Urinary bladder (tissue), 3 donors: ENCODE measurements at regions not wholly inside any gene's neighbourhood (a gene's known extent, or its start where the extent isn't known, plus 50 kb on each side); places are given as distances from the start of the nearest gene placed in this dataset.
"Not testable (repeated sequence)": the region's sequence is repeated elsewhere in the genome, so short reads cannot be mapped to it uniquely, and the experiment has no call there.

ENCODE experiments used
- DNase-seq: peaks from one replicate; pipeline ENCODE4 v3.0.0-alpha.2; 2015; ENCODE audit errors: extremely low spot score
- H3K27ac ChIP-seq: one replicate; pipeline ENCODE4 v1.5.1; 2013; ENCODE audit warnings: low read depth, mild to moderate bottlenecking, moderate library complexity
- H3K36me3 ChIP-seq: one replicate; pipeline ENCODE4 v1.6.1; 2013; ENCODE audit warnings: mild to moderate bottlenecking, moderate library complexity; ENCODE audit not compliant: insufficient read depth
- H3K4me1 ChIP-seq: one replicate; pipeline ENCODE4 v1.6.1; 2013; ENCODE audit warnings: mild to moderate bottlenecking, moderate library complexity; ENCODE audit not compliant: insufficient read depth
- H3K4me3 ChIP-seq: one replicate; pipeline ENCODE4 v1.5.1; 2013; ENCODE audit warnings: low read depth, low read length
- WGBS: extraction: QIAGEN DNeasy Blood & Tissue Kit; methylation state at CpG from one replicate; pipeline ENCODE4 v1.1.7; 2013; 5-methylcytosine and 5-hydroxymethylcytosine counted together
- donor health status: healthy with polysubstance abuse.
- donor health status: healthy.

DNA sequence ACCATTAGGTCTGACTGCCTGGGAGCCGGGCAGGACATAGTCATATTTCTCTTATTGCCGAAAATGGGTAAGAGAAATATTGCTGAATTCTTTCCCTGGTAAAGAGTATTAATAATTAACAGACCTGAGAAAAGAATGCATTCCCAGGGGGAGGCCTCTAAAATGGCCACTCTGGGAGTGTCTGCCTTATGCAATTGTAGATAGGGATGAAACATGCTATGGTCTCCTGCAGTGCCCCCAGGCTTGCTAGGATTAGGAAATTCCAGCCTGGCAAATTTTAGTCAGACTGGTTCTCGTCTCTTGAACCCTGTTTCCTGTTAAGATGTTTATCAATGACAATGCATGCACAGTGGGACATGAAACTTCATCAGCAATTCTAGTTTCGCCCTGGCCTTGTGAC lies 975.7 kb downstream of the TBC1D32 start:
- DNase-seq, H3K27ac ChIP-seq, H3K4me1 ChIP-seq, H3K36me3 ChIP-seq, H3K4me3 ChIP-seq: not testable (repeated sequence)
- 88% methylated on average over 4 of the region's 4 CpGs for WGBS

DNA sequence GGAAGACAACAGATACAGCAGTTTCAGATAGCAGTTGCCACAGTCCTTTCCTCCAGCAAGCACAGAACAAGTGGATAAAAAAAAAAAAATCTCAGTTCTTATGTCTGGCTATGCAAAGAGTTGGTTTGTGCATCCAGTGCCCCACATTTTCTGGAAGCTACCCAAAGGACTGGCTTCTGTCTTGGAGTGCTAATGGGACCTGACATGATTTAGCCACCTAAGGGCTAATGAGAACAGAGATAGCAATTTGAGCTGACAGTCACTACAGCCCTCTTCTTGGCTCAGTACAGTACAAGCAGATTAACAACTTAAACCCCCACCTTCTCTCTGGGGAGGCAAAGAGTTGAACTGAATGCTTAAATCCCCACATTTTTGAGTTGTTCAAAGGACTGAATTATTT lies 976.8 kb downstream of the TBC1D32 start:
- no peak for DNase-seq
- Histone ChIP-seq H3K27ac (no peak overlapping the region), H3K4me3 (no peak overlapping the region), H3K36me3 (peaks cover 2% of the 10 kb centered on the region), H3K4me1 (no peaks in the 10 kb centered on the region)

DNA sequence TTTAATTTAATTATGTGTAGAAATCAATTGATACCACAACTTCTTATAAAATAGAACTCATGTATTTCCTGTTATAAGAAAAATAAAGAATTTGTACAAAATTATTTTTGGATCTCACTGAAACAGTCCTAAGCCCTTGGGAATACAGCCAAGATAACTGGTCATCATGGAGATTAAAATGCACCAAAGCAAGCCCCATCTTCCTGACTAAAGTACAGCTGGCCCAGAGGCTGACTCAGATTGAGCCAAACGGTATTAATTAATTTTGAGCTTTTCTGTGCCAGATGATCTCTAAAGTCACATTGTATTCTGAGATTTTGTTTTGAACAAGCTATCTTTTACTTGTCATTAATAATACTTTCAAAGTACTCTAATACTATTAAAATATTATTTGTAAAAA lies 978.5 kb downstream of the TBC1D32 start:
- Histone ChIP-seq H3K4me3 (no peak overlapping the region), H3K4me1 (no peaks in the 10 kb centered on the region), H3K27ac (no peak overlapping the region), H3K36me3 (peaks cover 2% of the 10 kb centered on the region)
- no peak for DNase-seq
- WGBS = 36% methylated on average over 1 of the region's 1 CpG

DNA sequence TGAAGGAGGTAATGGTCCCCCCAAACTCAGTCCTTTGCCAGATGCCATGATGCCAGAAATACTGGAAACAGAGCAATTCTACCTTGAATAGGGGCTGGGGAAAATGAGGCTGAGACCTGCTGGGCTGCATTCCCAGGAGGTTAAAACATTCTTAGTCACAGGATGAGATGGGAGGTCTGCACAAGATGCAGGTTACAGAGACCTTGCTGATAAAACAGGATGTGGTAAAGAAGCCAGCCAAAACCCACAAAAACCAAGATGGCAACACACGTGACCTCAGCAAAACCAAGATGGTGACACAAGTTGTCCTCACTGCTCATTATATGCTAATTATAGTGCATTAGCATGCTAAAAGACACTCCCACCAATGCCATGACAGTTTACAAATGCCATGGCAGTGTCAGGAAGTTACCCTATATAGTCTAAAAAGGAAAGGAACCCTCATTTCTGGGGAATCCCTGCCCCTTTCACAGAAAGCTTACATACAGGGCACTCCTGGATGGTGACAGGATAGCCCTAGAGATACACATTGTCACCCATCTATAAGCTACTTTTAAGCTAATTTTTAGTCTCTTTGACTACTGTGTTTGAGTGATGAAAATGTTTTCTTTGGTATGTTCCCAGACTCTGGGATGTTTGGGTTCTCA lies 979.7 kb downstream of the TBC1D32 start:
- Histone ChIP-seq H3K36me3 (no peaks in the 10 kb centered on the region), H3K27ac (no peak overlapping the region), H3K4me1 (no peaks in the 10 kb centered on the region), H3K4me3 (no peak overlapping the region)
- 84% methylated on average over 1 of the region's 1 CpG for WGBS
- DNase-seq = no peak

DNA sequence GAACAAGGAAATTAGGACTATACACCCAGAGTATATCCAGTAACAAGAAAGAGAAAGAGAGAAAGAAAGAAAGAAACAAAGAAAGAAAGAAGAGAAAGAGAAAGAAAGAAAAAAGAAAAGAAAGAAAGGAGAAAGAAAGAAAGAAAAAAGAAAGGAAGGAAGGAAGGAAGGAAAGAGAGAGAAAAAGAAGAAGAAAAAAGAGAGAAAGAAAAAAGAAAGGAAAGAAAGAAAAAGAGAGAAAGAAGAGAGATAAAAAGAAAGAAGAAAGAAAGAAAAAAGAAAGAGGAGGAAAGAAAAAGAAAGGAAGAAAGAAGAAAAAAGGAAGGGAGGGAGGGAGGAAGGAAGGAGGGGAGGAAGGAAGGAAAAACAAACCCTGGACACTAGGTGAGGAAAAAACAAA lies 981.8 kb downstream of the TBC1D32 start:
- H3K4me3 ChIP-seq = no peak overlapping the region
- H3K27ac ChIP-seq = no peak overlapping the region
- H3K36me3 ChIP-seq = no peaks in the 10 kb centered on the region
- H3K4me1 ChIP-seq = no peaks in the 10 kb centered on the region
- DNase-seq = no peak

DNA sequence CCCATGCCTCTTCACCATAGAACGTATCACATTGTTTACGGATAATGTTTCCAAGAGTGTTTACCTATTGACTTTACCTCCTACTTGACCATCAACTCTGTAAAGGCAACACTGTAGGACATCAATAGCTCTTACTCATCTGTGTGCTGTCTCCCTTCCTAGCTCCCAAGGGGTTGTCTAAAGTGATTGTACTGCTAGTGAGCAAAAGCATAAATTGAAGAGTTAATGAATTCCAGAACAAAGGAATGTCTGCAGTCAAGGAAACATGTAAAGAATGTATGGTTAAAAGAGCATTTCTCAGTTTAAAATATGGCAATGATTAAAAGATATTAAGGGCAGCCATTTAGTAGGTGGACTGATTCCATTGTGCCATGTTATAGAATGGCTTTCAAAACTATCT lies 985.4 kb downstream of the TBC1D32 start:
- H3K4me3 ChIP-seq = no peak overlapping the region
- no peaks in the 10 kb centered on the region for H3K36me3 ChIP-seq
- DNase-seq = no peak
- whole genome bisulfite sequencing = 96% methylated on average over 2 of the region's 2 CpGs
- no peak overlapping the region for H3K27ac ChIP-seq
- no peaks in the 10 kb centered on the region for H3K4me1 ChIP-seq

- Histone ChIP-seq H3K27ac (no peak overlapping the region), H3K4me1 (no peaks in the 10 kb centered on the region), H3K4me3 (no peak overlapping the region), H3K36me3 (no peaks in the 10 kb centered on the region)
- no peak for DNase-seq
- 80% methylated on average over 1 of the region's 1 CpG for WGBS
These were observed 979.0 kb upstream of the MAN1A1 start for GRCh38 chr6:120328521-120328920.

DNA sequence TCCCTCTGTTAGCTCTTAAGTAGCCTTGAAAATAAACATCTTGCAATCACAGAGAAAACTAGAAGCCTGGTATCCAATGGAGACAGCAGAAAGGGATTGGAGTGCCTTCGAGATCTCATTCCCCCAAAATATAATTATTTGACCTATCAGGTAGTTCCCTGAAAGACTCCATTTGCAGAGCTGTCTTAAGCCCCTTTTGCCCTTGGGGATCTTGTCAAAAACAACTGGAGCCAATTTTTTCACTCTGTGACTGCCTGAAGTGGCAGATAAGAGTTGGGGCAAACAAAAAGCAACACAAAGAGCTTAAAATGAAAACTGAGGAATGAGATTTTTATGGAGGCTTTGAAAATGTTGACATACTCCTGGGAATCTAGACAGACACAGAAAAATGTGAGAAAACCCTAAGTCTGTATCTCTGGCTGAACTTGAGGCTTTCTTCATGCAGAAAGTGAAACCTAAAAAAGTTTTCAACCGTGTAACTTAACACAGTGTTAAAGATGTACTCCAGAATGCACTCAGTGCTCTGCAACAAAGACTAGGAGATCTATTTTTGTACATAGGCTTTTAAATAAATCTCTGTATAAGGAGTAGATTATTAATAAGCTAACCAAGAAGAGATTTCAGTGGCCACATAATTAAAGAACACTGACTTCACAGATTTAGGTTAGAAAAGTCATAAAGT lies 971.1 kb upstream of the MAN1A1 start:
- H3K4me1 ChIP-seq = no peaks in the 10 kb centered on the region
- no peak overlapping the region for H3K4me3 ChIP-seq
- H3K27ac ChIP-seq = no peak overlapping the region
- H3K36me3 ChIP-seq = no peaks in the 10 kb centered on the region
- WGBS = 37% methylated on average over 2 of the region's 2 CpGs
- no peak for DNase-seq

GRCh38 chr6:120304223-120304622 lies 954.7 kb upstream of the MAN1A1 start:
- DNase-seq = no peak
- no peak overlapping the region for H3K4me3 ChIP-seq
- H3K27ac ChIP-seq = no peak overlapping the region
- no peaks in the 10 kb centered on the region for H3K4me1 ChIP-seq
- no peaks in the 10 kb centered on the region for H3K36me3 ChIP-seq
- WGBS = 85% methylated on average over 1 of the region's 1 CpG

DNA sequence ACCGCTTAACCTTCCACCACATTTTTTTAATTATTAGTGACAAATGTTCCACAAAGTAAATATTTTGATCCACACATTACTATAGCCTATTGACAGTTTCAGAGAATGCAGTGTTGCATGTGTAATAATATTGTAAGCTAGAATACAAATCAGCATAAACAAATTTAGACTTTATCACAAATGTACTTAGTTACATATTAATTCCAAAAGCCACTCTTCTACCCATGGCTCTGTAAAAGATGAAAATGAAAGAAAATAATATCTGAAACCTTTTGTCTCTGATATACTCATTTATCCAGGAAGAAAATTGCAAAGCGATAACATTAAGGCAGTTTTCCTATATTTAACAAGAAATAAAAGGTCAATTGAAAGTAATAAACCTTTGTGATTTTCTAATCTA lies 954.0 kb upstream of the MAN1A1 start:
- Histone ChIP-seq H3K4me1 (no peaks in the 10 kb centered on the region), H3K4me3 (no peak overlapping the region), H3K27ac (no peak overlapping the region), H3K36me3 (no peaks in the 10 kb centered on the region)
- WGBS = 93% methylated on average over 2 of the region's 2 CpGs
- DNase-seq = no peak

GRCh38 chr6:120302041-120302440 lies 952.5 kb upstream of the MAN1A1 start:
- Histone ChIP-seq H3K27ac (no peak overlapping the region), H3K36me3 (no peaks in the 10 kb centered on the region), H3K4me1 (no peaks in the 10 kb centered on the region), H3K4me3 (no peak overlapping the region)
- WGBS = 90% methylated on average over 2 of the region's 2 CpGs
- DNase-seq = no peak

- WGBS = 79% methylated on average over 1 of the region's 1 CpG
- DNase-seq = no peak
- Histone ChIP-seq H3K36me3 (no peaks in the 10 kb centered on the region), H3K27ac (no peak overlapping the region), H3K4me3 (no peak overlapping the region), H3K4me1 (no peaks in the 10 kb centered on the region)
These were observed 941.4 kb upstream of the MAN1A1 start for GRCh38 chr6:120290964-120291363.

GRCh38 chr6:120282005-120282404 lies 932.4 kb upstream of the MAN1A1 start:
- 97% methylated on average over 2 of the region's 2 CpGs for WGBS
- no peak overlapping the region for H3K27ac ChIP-seq
- peaks cover 2% of the 10 kb centered on the region for H3K36me3 ChIP-seq
- H3K4me1 ChIP-seq = no peaks in the 10 kb centered on the region
- H3K4me3 ChIP-seq = no peak overlapping the region
- DNase-seq = no peak

DNA sequence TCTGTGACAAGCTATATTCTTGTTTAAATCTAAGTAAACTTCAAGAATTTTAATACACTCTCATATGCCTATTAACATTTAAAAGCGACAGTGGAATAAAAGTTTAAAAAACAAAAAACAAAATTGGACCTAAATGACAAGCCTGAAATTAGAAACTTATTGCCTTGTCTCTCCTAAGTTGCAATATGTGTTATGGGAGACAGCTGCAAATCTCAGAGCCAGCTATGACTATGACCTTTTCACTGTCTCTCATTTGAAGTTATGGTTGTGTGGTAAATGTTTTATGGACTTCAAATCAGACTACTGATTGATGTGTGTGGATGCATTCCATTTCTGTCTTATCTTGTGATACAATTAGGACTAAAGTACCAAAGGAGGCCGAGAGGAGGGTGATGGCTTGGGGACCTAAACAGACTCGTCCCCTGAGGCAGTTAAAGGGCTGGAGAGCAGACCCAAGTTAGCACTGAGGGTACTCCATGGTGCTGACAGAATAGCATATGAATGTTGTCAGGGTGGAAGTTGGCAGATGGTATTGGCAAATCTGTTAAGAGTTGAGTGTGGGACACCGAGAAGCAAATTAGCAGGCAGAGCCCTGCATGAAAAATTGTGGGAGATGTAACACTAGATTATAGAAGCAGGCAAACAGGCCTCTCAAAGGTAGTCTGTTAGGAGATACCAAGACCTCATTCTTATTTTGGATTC lies 930.1 kb upstream of the MAN1A1 start:
- DNase-seq = no peak
- no peak overlapping the region for H3K4me3 ChIP-seq

More for the DNA sequence above, 930.1 kb upstream of the MAN1A1 start:
- peaks cover 4% of the 10 kb centered on the region for H3K36me3 ChIP-seq
- WGBS = 73% methylated on average over 4 of the region's 4 CpGs
- H3K4me1 ChIP-seq = no peaks in the 10 kb centered on the region
- no peak overlapping the region for H3K27ac ChIP-seq
